ENCODE measurements at regions not wholly inside any gene's neighbourhood (a gene's known extent, or its start where the extent isn't known, plus 50 kb on each side); places are given as distances from the start of the nearest gene placed in this dataset.

- no peak overlapping the region for H3K4me3 ChIP-seq (ENCODE audit: low read length)
- no peak for DNase-seq (ENCODE audit: low read depth)
These were observed 66.4 kb downstream of the KCNF1 start for GRCh38 chr2:10978090-10978670.

GRCh38 chr2:10980071-10980470 is 68.3 kb downstream of the KCNF1 start:
- no peak for TF ChIP-seq CTCF (conservative IDR thresholded peaks at IDR 0.05; ENCODE audit: low read length)
- no peak overlapping the region for H3K4me3 ChIP-seq (ENCODE audit: low read length)
- DNase-seq (ENCODE audit: low read depth): no peak

More at GRCh38 chr2:10978090-10978670, 66.4 kb downstream of the KCNF1 start:
- no peak for TF ChIP-seq CTCF (conservative IDR thresholded peaks at IDR 0.05; ENCODE audit: low read length)

DNA sequence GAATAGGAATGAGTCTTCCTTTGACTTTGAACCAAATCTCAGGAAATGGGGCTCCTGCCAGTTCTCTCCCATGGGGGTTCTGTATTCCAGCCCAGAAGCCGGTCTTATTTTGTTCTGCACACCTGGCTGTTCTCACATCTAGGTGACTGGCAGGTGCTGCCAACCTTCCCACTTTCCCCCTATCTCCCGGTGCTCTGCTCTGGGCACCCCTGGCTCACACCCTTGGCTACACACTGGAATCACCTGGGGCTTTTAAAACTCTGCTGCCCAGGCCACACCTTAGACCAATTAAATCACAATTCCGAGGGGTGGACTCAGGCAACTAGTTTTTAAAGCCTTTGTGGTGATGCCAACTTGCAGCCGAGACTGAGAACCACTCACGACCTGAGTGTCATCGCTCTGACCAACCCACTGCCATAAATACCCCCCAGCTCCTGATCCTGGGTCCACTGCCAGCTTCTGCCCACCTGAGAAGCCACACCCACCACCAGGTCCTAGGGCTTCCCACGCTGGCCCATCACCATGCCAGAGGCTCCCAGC is 69.2 kb downstream of the KCNF1 start:
- TF ChIP-seq CTCF (conservative IDR thresholded peaks at IDR 0.05; ENCODE audit: low read length): no peak
- H3K4me3 ChIP-seq (ENCODE audit: low read length): no peak overlapping the region
- no peak for DNase-seq (ENCODE audit: low read depth)

DNA sequence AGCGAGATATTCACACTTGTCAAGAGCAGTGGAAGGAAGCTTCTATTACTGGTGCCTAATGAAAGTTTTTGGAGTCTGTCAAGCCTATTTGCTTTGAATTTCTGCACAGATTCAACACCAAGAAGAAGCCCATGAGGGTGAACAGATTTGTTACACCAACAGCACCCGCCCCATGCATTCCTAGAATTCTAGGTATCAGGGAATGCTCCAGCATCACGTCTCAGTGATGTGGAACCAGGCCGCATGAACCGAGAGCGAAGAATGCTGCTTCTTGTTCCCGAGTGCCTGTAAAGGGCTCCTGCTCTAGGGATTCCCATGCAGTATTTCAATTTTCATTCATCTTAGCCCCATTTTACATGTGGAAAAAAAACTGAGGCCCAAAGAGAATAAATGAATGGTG is 69.7 kb downstream of the KCNF1 start:
- no peak for DNase-seq (ENCODE audit: low read depth)
- no peak overlapping the region for H3K4me3 ChIP-seq (ENCODE audit: low read length)
- no peak for TF ChIP-seq CTCF (conservative IDR thresholded peaks at IDR 0.05; ENCODE audit: low read length)

GRCh38 chr2:10981941-10982431 is 70.3 kb downstream of the KCNF1 start:
- DNase-seq (ENCODE audit: low read depth): no peak
- no peak overlapping the region for H3K4me3 ChIP-seq (ENCODE audit: low read length)
- no peak for TF ChIP-seq CTCF (conservative IDR thresholded peaks at IDR 0.05; ENCODE audit: low read length)

DNA sequence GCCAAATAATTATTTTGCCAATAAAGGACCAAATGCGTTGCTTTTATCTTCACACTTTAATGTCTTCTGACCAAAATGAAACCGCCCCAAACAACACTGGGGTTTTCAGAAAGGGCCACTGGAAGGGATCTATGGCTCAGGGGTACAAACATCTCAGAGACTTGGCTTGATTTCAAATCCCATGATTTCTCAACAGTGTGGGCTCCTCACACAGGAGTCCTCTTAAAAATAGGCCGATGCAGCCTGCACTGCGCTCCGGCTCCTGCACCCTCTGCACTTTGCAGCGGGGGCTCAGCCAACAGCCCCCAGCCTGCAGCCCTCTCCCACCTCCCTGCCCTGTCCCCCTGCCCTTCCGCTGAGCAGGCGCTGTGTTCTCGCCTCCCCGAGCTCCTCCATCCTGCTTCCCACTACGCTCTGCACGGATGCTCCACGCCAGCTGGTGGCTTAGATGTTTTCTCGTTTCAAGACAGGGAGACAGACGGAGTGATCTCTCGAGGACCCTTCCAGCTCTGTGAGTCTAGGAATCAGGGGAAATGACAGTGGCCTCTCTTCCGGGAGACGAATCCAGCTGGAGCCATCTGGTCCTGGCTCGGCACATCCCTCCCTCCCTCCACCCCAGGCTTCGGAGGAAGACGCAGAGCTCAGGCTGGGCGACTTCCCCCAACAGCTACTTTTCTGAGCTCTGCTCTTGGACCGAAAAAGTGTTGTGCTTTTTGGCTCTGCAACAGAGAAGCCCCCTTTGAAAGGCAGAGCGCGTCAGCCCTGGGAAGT is 71.4 kb downstream of the KCNF1 start:
- no peak for TF ChIP-seq CTCF (conservative IDR thresholded peaks at IDR 0.05; ENCODE audit: low read length)
- no peak overlapping the region for H3K4me3 ChIP-seq (ENCODE audit: low read length)
- no peak for DNase-seq (ENCODE audit: low read depth)

DNA sequence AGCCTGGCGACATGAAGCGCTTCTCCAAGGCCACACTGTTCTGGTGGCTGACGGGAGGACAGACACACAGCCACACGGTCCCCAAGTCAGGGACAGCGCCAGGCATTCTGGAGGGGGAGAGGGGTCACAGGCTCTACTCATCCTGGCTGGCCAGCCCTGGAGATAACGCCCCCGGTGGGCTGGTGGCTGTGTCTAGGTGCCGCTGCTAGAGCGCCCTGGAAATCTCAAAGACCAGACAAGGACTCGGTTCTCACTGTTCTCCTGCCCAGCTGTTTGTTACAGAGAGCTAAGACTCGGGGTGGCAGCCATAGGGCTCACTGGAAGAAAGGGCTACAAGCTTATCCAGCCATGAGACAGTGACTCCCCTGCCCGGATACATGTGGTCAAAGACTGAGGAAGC is 72.0 kb downstream of the KCNF1 start:
- no peak for DNase-seq (ENCODE audit: low read depth)
- no peak for TF ChIP-seq CTCF (conservative IDR thresholded peaks at IDR 0.05; ENCODE audit: low read length)
- H3K4me3 ChIP-seq (ENCODE audit: low read length): no peak overlapping the region

All from AG10803 (cell line).